ENCODE measurements at regions not wholly inside any gene's neighbourhood (a gene's known extent, or its start where the extent isn't known, plus 50 kb on each side); places are given as distances from the start of the nearest gene placed in this dataset.

GRCh38 chr2:236862526-236862925 is 223.2 kb upstream of the COPS8 start:
- no peak for TF ChIP-seq RAD21 (IDR thresholded peaks at IDR 0.05; ENCODE audit: low read depth)
- no peak for TF ChIP-seq CEBPB (IDR thresholded peaks at IDR 0.05)
- no peak for TF ChIP-seq REST (IDR thresholded peaks at IDR 0.05; ENCODE audit: low read depth)
- TF ChIP-seq MAX (IDR thresholded peaks at IDR 0.05): no peak
- no peak for TF ChIP-seq EP300 (IDR thresholded peaks at IDR 0.05; ENCODE audit: borderline replicate concordance)
- TF ChIP-seq TAF1 (IDR thresholded peaks at IDR 0.05; ENCODE audit: low read depth): no peak
- TF ChIP-seq YY1 (IDR thresholded peaks at IDR 0.05; ENCODE audit: low read depth): no peak

Measured in Ishikawa (cell line).